CD4-positive, alpha-beta T cell (primary cell): ENCODE measurements at regions not wholly inside any gene's neighbourhood (a gene's known extent, or its start where the extent isn't known, plus 50 kb on each side); places are given as distances from the start of the nearest gene placed in this dataset.

Experiments used
- ATAC-seq: fragments of 200-7000 bp; cut with Tn5 transposase; one replicate; pipeline ENCODE4 v1.10.0; 2022; ENCODE audit warnings: mild to moderate bottlenecking; ENCODE audit not compliant: poor library complexity
- CTCF ChIA-PET: fragments of 350-600 bp; sonication (Branson Sonifier 250); formaldehyde crosslinking; loops from one replicate; lab custom pipeline; 2021; ENCODE audit warnings: antibody characterized with exemption, inconsistent platforms; lab: Charles Lee
- POLR2A ChIA-PET: fragments of 350-600 bp; sonication (Branson Sonifier 250); formaldehyde crosslinking; loops from one replicate; lab custom pipeline; 2021; ENCODE audit warnings: antibody characterized with exemption, inconsistent platforms; lab: Charles Lee
- DNase-seq, 14 experiments: peaks; one replicate each; pipeline ENCODE4 v3.0.0-alpha.2; 2013 to 2020; ENCODE audit warnings: mixed read lengths in 2 of 14
- H3K27ac ChIP-seq, 2 donors: one replicate each; pipeline versions ENCODE4 v1.5.1 to v1.7.0; 2013; ENCODE audit warnings: low read length in 2 of 2, low read depth in 1 of 2, mild to moderate bottlenecking in 1 of 2
- H3K27me3 ChIP-seq, 2 experiments: 1 replicate in 1 of 2; 2 replicates in 1 of 2; pipeline versions ENCODE4 v1.6.1 to v1.7.0; 2013; ENCODE audit warnings: low read length in 2 of 2, control low read depth in 1 of 2, mild to moderate bottlenecking in 1 of 2, moderate library complexity in 1 of 2; ENCODE audit not compliant: insufficient read depth in 2 of 2, control insufficient read depth in 1 of 2
- H3K36me3 ChIP-seq: one replicate; pipeline ENCODE4 v1.6.1; 2013; ENCODE audit warnings: low read length, control low read depth; ENCODE audit not compliant: insufficient read depth
- H3K4me1 ChIP-seq: one replicate; pipeline ENCODE4 v1.6.1; 2013; ENCODE audit warnings: low read length, control low read depth; ENCODE audit not compliant: insufficient read depth
- H3K4me3 ChIP-seq: one replicate; pipeline ENCODE4 v1.5.1; 2013; ENCODE audit warnings: mild to moderate bottlenecking, low read length, moderate library complexity
- H3K9me3 ChIP-seq, 2 experiments: 1 replicate in 1 of 2; 2 replicates in 1 of 2; pipeline versions ENCODE4 v1.6.1 to v1.7.0; 2013; ENCODE audit warnings: low read length in 2 of 2, mild to moderate bottlenecking in 2 of 2, control low read depth in 1 of 2, moderate library complexity in 1 of 2; ENCODE audit not compliant: control insufficient read depth in 1 of 2, insufficient read depth in 1 of 2
- H3K27ac Mint-ChIP-seq: one replicate; pipeline ENCODE4 v1.8.0; 2020; ENCODE audit warnings: mixed read lengths
- H3K27me3 Mint-ChIP-seq: one replicate; pipeline ENCODE4 v1.8.0; 2021; ENCODE audit warnings: mixed read lengths
- H3K36me3 Mint-ChIP-seq: one replicate; pipeline ENCODE4 v1.8.0; 2021; ENCODE audit warnings: low read depth, mixed read lengths
- H3K4me1 Mint-ChIP-seq: one replicate; pipeline ENCODE4 v1.8.0; 2021; ENCODE audit warnings: low read depth, mixed read lengths
- H3K4me3 Mint-ChIP-seq: one replicate; pipeline ENCODE4 v1.8.0; 2020; ENCODE audit warnings: mild to moderate bottlenecking, mixed read lengths
- H3K9me3 Mint-ChIP-seq: one replicate; pipeline ENCODE4 v1.8.0; 2020; ENCODE audit warnings: mixed read lengths
- CTCF ChIP-seq: fragments of 200-600 bp; IDR thresholded peaks from one replicate; pipeline ENCODE4 v1.8.0; 2022; ENCODE audit warnings: antibody characterized with exemption, mild to moderate bottlenecking
- intact Hi-C, 2 experiments: fragments of 100-400 bp; cut with DNase I in 1 of 2; cut with micrococcal nuclease in 1 of 2; formaldehyde crosslinking; loops; one replicate each; pipeline versions ENCODE4 v1.15.1 to v1.9.0; 2023 to 2025; cut with DNase I, micrococcal nuclease

- Mint-ChIP-seq H3K36me3 (no peaks in the 10 kb centered on the region), H3K27me3 (no peaks in the 10 kb centered on the region), H3K9me3 (no peaks in the 10 kb centered on the region), H3K4me1 (peaks cover 21% of the 10 kb centered on the region), H3K4me3 (no peak overlapping the region), H3K27ac (no peak overlapping the region)
- H3K36me3 ChIP-seq = no peaks in the 10 kb centered on the region
- H3K4me3 ChIP-seq = no peak overlapping the region
- peaks cover 19% of the 10 kb centered on the region for H3K4me1 ChIP-seq
- H3K9me3 ChIP-seq = no peaks in the 10 kb centered on the region
- ATAC-seq = no peak
- TF ChIP-seq CTCF = no peak
- H3K27ac ChIP-seq = no peak overlapping the region
- ChIA-PET CTCF (no interaction called here), POLR2A (no interaction called here)
- intact Hi-C loops = no loop called here
- peak in 4 of 14 experiments; percentile 11 to 69 (median 39) for DNase-seq
- H3K27me3 ChIP-seq = no peaks in the 10 kb centered on the region
Measured at GRCh38 chr20:23143098-23143497, 57.0 kb upstream of the CD93 start.

GRCh38 chr20:23142162-23143050 lies 56.3 kb upstream of the CD93 start:
- ChIA-PET POLR2A (no interaction called here), CTCF (no interaction called here)
- no peaks in the 10 kb centered on the region for H3K36me3 Mint-ChIP-seq
- H3K4me1 Mint-ChIP-seq = peaks cover 21% of the 10 kb centered on the region
- TF ChIP-seq CTCF = no peak
- Histone ChIP-seq H3K4me3 (no peak overlapping the region), H3K27me3 (no peaks in the 10 kb centered on the region), H3K4me1 (peaks cover 19% of the 10 kb centered on the region), H3K27ac (peak overlapping the region in 1 of 2 donors; percentile 10), H3K36me3 (no peaks in the 10 kb centered on the region), H3K9me3 (no peaks in the 10 kb centered on the region)
- ATAC-seq (no peak), DNase-seq (peak in 3 of 14 experiments; percentile 29 to 54 (median 48))
- no peaks in the 10 kb centered on the region for H3K27me3 Mint-ChIP-seq
- H3K9me3 Mint-ChIP-seq = no peaks in the 10 kb centered on the region
- peak overlapping the region; percentile 24 for H3K27ac Mint-ChIP-seq
- H3K4me3 Mint-ChIP-seq = no peak overlapping the region
- intact Hi-C loops = no loop called here

GRCh38 chr20:23141450-23142161 lies 55.5 kb upstream of the CD93 start:
- Mint-ChIP-seq H3K9me3 (no peaks in the 10 kb centered on the region), H3K4me3 (no peak overlapping the region), H3K4me1 (peaks cover 21% of the 10 kb centered on the region), H3K27me3 (no peaks in the 10 kb centered on the region), H3K27ac (no peak overlapping the region), H3K36me3 (no peaks in the 10 kb centered on the region)
- Histone ChIP-seq H3K4me1 (peaks cover 19% of the 10 kb centered on the region), H3K27me3 (no peaks in the 10 kb centered on the region), H3K9me3 (no peaks in the 10 kb centered on the region), H3K4me3 (no peak overlapping the region), H3K36me3 (no peaks in the 10 kb centered on the region), H3K27ac (peak overlapping the region in 1 of 2 donors; percentile 10)
- ChIA-PET CTCF (no interaction called here), POLR2A (no interaction called here)
- ATAC-seq = no peak
- TF ChIP-seq CTCF = no peak
- no peak for DNase-seq
- intact Hi-C loops = no loop called here
